T47D (cell line): ENCODE measurements at regions not wholly inside any gene's neighbourhood (a gene's known extent, or its start where the extent isn't known, plus 50 kb on each side); places are given as distances from the start of the nearest gene placed in this dataset.

Experiments used
- DNase-seq, 2 experiments: peaks; one replicate each; pipeline versions ENCODE4 v3.0.0 to v3.0.0-alpha.2; 2011 to 2012; ENCODE audit warnings: low read depth in 1 of 2, low spot score in 1 of 2
- JUND ChIP-seq: IDR thresholded peaks from 2 replicates; pipeline ENCODE4 v1.6.1; 2012; ENCODE audit warnings: low read depth
- in situ Hi-C: cut with HindIII; loops from 2 replicates; pipeline ENCODE4 v1.10.0; 2016; ENCODE audit warnings: low sequenced_read_pairs, low pct_unique_long_range_greater_than_20kb

GRCh38 chr18:34098109-34098508 is 126.6 kb downstream of the NOL4 start:
- no peak for TF ChIP-seq JUND
- DNase-seq, result no peak
- in situ Hi-C loops, result no loop called here

GRCh38 chr18:34097312-34097711 is 127.4 kb downstream of the NOL4 start:
- DNase-seq, result no peak
- TF ChIP-seq JUND, result no peak
- in situ Hi-C loops, result no loop called here

GRCh38 chr18:34094148-34094547 is 130.6 kb downstream of the NOL4 start:
- DNase-seq, result no peak
- no peak for TF ChIP-seq JUND
- in situ Hi-C loops, result no loop called here

- in situ Hi-C loops, result no loop called here
- TF ChIP-seq JUND, result no peak
- no peak for DNase-seq
Observed at GRCh38 chr18:34092796-34093195, 131.9 kb downstream of the NOL4 start.

- DNase-seq, result no peak
- in situ Hi-C loops, result no loop called here
- TF ChIP-seq JUND, result no peak
Observed at GRCh38 chr18:34086370-34086769, 138.3 kb downstream of the NOL4 start.

- TF ChIP-seq JUND, result no peak
- in situ Hi-C loops, result no loop called here
- no peak for DNase-seq
Observed at GRCh38 chr18:34085140-34085739, 139.5 kb downstream of the NOL4 start.

GRCh38 chr18:34084635-34085034 is 140.1 kb downstream of the NOL4 start:
- in situ Hi-C loops, result no loop called here
- TF ChIP-seq JUND, result no peak
- DNase-seq, result no peak

GRCh38 chr18:34083910-34084535 is 140.7 kb downstream of the NOL4 start:
- no peak for DNase-seq
- no peak for TF ChIP-seq JUND
- in situ Hi-C loops, result no loop called here

- in situ Hi-C loops, result no loop called here
- no peak for DNase-seq
- TF ChIP-seq JUND, result no peak
Observed at GRCh38 chr18:34077599-34077998, 147.1 kb downstream of the NOL4 start.

GRCh38 chr18:34075963-34076860 is 148.5 kb downstream of the NOL4 start:
- no peak for DNase-seq
- no peak for TF ChIP-seq JUND
- in situ Hi-C loops, result no loop called here

GRCh38 chr18:34061226-34061625 is 163.5 kb downstream of the NOL4 start:
- DNase-seq, result no peak
- no peak for TF ChIP-seq JUND
- in situ Hi-C loops, result no loop called here

- no peak for DNase-seq
- no peak for TF ChIP-seq JUND
- in situ Hi-C loops, result no loop called here
Observed at GRCh38 chr18:34055227-34055626, 169.5 kb downstream of the NOL4 start.

- no peak for TF ChIP-seq JUND
- no peak for DNase-seq
- in situ Hi-C loops, result no loop called here
Observed at GRCh38 chr18:34050661-34051060, 174.1 kb downstream of the NOL4 start.

- in situ Hi-C loops, result no loop called here
- TF ChIP-seq JUND, result no peak
- DNase-seq, result no peak
Observed at GRCh38 chr18:34049511-34049910, 175.2 kb downstream of the NOL4 start.
